ENCODE measurements at regions not wholly inside any gene's neighbourhood (a gene's known extent, or its start where the extent isn't known, plus 50 kb on each side); places are given as distances from the start of the nearest gene placed in this dataset.

DNA sequence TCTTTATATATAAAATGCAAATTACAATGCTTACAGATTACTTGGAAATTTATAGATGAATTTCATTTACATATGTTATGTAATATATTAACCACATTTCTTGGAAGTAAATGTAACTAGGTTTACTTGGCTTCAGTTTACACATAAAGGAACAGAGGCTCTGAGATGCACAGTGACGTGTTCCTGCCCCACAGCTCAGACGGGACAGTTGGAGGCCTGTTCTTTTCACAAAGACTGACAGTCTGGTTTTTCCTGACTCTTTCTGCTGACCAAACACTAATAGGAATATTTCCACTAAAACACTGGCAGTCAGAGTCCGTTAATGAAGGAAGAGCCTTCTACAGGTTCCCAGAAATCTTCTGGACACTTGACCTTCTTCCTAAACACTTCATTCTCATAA lies 336.1 kb downstream of the MFSD1 start:
- no peak for DNase-seq

- DNase-seq = no peak
These were observed 337.5 kb downstream of the MFSD1 start for GRCh38 chr3:159139326-159139725.

- DNase-seq = no peak
These were observed 342.6 kb downstream of the MFSD1 start for GRCh38 chr3:159144472-159144871.

GRCh38 chr3:159144891-159145290 lies 343.0 kb downstream of the MFSD1 start:
- DNase-seq = no peak

DNA sequence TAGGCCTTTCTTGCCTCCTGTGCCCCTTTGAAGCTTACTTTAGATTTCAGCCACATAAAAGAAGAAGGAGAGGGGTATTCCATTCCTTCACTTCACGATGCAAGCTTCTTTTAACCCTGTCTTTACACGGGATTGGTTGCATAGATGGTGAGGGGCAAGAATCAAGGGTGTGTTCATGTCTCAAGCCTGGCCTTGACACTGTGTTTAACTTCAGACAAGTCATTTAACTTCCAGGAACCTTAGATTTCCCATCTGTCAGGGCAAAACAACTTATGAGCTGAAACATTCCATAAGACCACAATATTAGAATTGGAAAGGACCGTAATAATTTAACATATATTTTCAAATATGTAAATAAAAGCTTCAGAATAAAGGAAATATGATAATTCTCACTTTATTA lies 344.5 kb downstream of the MFSD1 start:
- no peak for DNase-seq

- no peak for DNase-seq
These were observed 345.1 kb downstream of the MFSD1 start for GRCh38 chr3:159146856-159147435.

- no peak for DNase-seq
These were observed 346.0 kb downstream of the MFSD1 start for GRCh38 chr3:159147813-159148212.

- no peak for DNase-seq
These were observed 346.6 kb downstream of the MFSD1 start for GRCh38 chr3:159148466-159148865.

GRCh38 chr3:159149131-159149530 lies 347.3 kb downstream of the MFSD1 start:
- DNase-seq = no peak

- no peak for DNase-seq
These were observed 347.8 kb downstream of the MFSD1 start for GRCh38 chr3:159149633-159150032.

GRCh38 chr3:159150180-159150579 lies 348.3 kb downstream of the MFSD1 start:
- no peak for DNase-seq

DNA sequence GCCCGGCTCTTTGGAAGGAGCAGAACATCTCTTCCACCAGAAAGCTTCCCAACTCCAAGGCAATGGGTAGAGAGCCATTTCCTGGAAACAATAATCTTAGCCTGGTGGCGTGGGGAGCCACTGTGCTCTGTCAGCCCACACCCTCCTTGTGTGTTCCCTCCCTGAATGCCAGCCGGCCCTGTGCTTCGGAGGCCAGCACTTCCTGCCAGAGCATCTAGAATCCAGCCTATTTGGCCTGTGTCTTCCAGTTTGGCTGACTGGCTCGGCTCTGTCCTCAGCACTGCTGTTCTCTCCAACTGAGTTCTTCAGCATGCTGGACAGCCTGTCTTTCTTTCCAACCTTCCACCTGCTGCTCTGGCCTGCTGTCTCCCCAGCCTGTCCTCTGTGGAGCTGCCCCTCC lies 349.3 kb downstream of the MFSD1 start:
- no peak for DNase-seq

DNA sequence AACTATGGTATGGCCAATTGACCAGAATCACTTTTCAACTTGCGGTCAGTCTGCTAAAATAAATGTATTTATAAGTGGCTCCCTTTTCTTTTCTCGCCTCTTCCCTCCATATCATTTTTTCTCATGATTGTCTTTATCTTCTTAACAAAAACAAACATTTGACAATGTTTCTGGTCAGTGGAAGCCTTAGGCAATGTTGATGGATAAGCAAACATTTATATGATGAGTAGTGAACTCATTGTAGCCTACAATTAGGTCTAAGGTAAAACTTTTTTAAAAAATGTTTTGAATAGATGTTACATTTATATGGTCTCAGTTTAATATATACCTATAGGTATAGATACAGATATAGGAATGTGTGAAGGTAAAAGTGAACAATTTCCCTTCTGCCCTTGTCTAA lies 355.4 kb downstream of the MFSD1 start:
- no peak for DNase-seq

DNA sequence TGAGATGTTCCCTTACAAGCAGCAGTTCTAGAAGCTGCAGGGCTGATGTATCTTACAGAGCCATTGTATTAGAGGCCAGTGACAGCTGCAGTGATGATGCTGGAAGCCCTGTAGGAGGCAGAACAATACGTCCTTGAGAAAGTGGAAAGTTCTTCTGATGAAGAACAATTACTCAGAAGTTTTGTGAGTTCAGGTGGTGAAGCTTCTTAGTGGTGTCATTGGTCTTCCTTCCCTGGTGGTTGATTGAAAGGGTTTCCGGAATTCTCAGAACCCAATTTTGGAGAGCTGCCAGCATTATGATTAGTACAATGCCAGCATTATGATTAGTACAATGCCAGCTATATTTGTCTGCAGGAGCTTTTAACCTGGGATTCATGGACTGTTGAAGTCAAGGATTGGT lies 356.4 kb downstream of the MFSD1 start:
- DNase-seq = no peak

- no peak for DNase-seq
These were observed 356.9 kb downstream of the MFSD1 start for GRCh38 chr3:159158801-159159200.

GRCh38 chr3:159159546-159159945 lies 357.7 kb downstream of the MFSD1 start:
- no peak for DNase-seq

GRCh38 chr3:159163656-159164055 lies 361.8 kb downstream of the MFSD1 start:
- DNase-seq = no peak

DNA sequence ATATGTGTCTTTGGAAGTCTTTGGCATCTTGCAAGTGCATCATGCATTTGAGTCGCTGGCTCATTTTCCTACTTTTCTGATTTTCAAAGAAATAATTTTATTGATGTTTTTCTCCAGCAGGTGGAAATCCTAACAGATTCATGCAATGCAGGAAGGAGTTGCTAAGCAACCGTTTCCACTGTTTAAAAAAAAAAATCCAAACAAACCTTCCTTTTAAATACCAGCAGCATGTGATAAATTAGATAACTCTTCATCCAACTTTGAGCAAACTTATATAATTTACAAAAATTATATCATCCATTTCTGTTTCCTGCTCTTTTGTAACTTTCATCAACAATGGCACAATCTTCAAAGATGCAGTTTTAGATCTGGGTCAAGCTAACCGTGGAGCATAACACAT lies 364.1 kb downstream of the MFSD1 start:
- no peak for DNase-seq

DNA sequence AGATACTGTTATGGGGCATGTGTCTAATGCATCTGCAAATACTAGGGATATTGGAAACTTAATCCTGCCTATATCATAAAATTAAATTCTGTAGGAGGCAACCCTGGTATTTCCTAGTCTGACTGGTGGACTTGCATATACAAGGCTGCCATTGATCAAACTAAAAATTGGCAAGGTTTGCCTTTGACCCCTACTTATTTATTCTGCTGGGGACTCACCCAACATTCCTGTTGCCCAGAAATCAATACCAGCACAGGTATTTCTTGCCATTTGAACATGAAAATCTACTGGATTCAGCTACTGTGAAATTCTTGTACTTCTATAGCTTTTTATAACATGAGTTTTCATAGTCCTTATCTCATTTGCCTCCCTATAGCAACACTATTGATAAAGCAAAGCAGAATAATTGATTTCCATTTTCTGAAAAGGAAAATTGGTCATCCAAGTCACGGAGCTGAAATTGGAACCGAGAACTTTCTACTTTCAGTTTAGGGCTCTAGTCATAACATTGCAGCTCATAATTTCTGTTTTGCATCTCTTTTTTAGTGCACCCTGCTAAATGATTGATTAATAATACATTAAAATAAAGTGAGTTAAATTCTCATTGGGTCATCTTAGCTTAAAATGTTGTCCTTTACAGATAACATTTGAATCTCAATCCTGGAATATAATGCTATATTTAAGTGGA lies 365.2 kb downstream of the MFSD1 start:
- no peak for DNase-seq

DNA sequence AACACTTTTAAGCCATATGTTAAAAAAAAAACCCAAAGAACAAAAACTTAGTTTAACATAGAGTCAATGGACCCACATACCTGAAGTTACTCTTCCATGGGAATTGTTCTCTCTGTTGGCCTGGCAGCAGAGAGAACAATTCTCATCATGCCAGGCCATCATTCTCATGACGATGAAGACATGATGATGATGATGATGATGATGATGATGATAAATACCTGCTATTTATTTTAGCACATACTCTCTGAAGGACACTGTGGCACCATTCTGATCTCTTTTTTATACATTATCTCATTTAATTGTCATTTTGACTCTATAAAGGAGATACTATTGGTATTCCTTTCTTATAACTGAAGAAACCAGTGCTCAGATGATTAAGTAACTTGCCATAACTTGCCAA lies 366.9 kb downstream of the MFSD1 start:
- no peak for DNase-seq

DNA sequence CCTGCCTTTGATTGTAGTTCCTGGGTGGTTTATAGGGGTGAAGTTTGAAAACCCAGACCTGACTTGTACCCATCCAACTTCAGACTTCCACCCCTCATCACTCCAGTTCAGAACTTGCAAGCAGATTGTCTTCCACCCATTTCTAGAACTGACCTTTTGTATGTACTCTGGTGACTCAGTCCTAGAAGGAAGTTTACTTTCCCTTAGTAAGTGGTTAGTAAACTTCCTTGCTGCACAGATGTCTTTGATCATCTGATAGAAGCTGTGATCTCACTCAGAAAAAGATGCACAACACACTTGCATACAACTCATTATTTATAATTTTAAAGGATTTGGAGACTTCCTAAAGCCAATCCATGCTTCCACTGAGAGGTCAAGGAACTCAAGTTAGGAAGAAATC lies 368.0 kb downstream of the MFSD1 start:
- DNase-seq = no peak

GRCh38 chr3:159170436-159171003 lies 368.7 kb downstream of the MFSD1 start:
- DNase-seq = no peak

DNA sequence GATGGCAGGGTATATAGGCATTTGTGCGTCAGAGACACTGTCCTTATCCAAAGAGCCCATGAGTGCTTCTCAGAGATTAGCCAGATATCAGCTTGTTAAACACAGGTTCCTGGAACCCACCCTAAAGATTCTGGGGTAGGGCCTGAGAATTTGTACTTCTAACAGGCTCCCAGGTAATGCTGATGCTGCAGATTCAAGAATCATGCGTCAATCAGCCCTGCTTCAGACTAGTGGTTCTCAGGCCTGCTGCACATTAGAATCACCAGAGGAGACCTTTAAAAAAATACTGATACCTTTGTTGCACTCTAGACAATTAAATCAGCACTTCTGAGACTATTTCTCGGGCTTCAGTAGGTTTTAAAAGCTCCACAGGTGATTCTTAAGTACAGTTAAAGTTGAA lies 369.5 kb downstream of the MFSD1 start:
- DNase-seq = no peak

DNA sequence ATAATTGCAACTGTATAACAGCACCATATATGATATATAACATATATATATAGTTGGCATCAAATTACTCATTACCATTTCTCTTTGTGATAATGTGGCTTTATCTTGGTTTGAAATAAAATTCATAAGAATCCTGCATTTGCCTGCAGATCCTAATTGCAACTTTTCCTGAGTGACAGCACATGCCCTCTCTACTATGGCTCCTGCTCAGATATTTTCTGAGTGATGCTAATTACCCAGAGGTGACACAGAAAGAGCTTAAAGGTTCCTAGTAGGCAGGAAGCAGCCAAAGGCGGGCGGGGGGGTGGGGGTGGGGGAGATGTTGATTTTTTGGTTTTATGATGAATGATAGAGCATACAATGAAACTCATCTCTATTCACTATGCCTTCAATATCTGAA lies 370.6 kb downstream of the MFSD1 start:
- no peak for DNase-seq

Measured in NCI-H2107 (cell line).